ENCODE measurements at regions not wholly inside any gene's neighbourhood (a gene's known extent, or its start where the extent isn't known, plus 50 kb on each side); places are given as distances from the start of the nearest gene placed in this dataset.
"Not testable (repeated sequence)": the region's sequence is repeated elsewhere in the genome, so short reads cannot be mapped to it uniquely, and the experiment has no call there.

DNA sequence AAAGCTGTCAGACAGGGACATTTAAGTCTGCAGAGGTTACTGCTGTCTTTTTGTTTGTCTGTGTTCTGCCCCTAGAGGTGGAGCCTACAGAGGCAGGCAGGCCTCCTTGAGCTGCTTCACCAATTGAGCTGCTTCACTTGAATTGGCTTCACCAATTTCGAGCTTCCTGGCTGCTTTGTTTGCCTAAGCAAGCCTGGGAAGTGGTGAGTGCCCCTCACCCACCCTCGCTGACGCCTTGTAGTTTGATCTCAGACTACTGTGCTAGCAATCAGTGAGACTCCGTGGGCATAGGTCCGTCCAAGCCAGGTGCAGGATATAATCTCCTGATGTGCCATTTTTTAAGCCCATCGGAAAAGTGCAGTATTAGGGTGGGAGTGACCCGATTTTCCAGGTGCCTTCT, 179.7 kb downstream of the TRIM51G start:
- H3K27me3 Mint-ChIP-seq (ENCODE audit: low read depth, poor library complexity); DNase-seq; H3K4me3 Mint-ChIP-seq; H3K27ac Mint-ChIP-seq; H3K4me1 Mint-ChIP-seq; H3K36me3 Mint-ChIP-seq (ENCODE audit: low read depth): not testable (repeated sequence)
- H3K9me3 Mint-ChIP-seq = peaks cover 89% of the 10 kb centered on the region
